Liver (tissue), 8 donors: ENCODE measurements at regions not wholly inside any gene's neighbourhood (a gene's known extent, or its start where the extent isn't known, plus 50 kb on each side); places are given as distances from the start of the nearest gene placed in this dataset.

Source experiments
- DNase-seq: peaks from one replicate; pipeline ENCODE4 v3.0.0-alpha.2; 2017; ENCODE audit warnings: low spot score
- H3K27ac ChIP-seq, 2 donors: one replicate each; pipeline ENCODE4 v1.7.0; 2013; ENCODE audit warnings: inconsistent platforms in 2 of 2, low read length in 2 of 2, control low read depth in 1 of 2, low read depth in 1 of 2, mild to moderate bottlenecking in 1 of 2
- H3K27me3 ChIP-seq, 4 donors: one replicate each; pipeline versions ENCODE4 v1.6.1 to v1.7.0; 2013; ENCODE audit warnings: low read length in 3 of 4, inconsistent platforms in 1 of 4, mild to moderate bottlenecking in 1 of 4, moderate library complexity in 1 of 4; ENCODE audit not compliant: control insufficient read depth in 4 of 4, insufficient read depth in 4 of 4
- H3K36me3 ChIP-seq, 4 donors: one replicate each; pipeline versions ENCODE4 v1.6.1 to v1.7.0; 2013; ENCODE audit warnings: low read length in 3 of 4, mild to moderate bottlenecking in 3 of 4, low read depth in 1 of 4, moderate library complexity in 1 of 4; ENCODE audit not compliant: control insufficient read depth in 4 of 4, insufficient read depth in 3 of 4
- H3K4me1 ChIP-seq, 4 donors: one replicate each; pipeline versions ENCODE4 v1.6.1 to v1.7.0; 2013; ENCODE audit warnings: low read length in 3 of 4, mild to moderate bottlenecking in 3 of 4, moderate library complexity in 1 of 4; ENCODE audit not compliant: control insufficient read depth in 4 of 4, insufficient read depth in 4 of 4
- H3K4me3 ChIP-seq, 3 donors: one replicate each; pipeline versions ENCODE4 v1.6.1 to v1.7.0; 2013; ENCODE audit warnings: low read length in 3 of 3, control low read depth in 1 of 3, low read depth in 1 of 3, mild to moderate bottlenecking in 1 of 3
- H3K9ac ChIP-seq, 2 donors: one replicate each; pipeline ENCODE4 v1.7.0; 2013; ENCODE audit warnings: low read length in 2 of 2, mild to moderate bottlenecking in 2 of 2, moderate library complexity in 2 of 2, control low read depth in 1 of 2, low read depth in 1 of 2
- H3K9me3 ChIP-seq, 4 donors: one replicate each; pipeline versions ENCODE4 v1.6.1 to v1.7.0; 2013; ENCODE audit warnings: low read length in 3 of 4; ENCODE audit not compliant: control insufficient read depth in 4 of 4
- ATF3 ChIP-seq: IDR thresholded peaks from 2 replicates; pipeline ENCODE4 v1.6.1; 2016; ENCODE audit warnings: antibody characterized with exemption
- CTCF ChIP-seq: fragments of 150-350 bp; IDR thresholded peaks from 2 replicates; pipeline ENCODE4 v1.5.1; 2017; ENCODE audit warnings: improper control_type of control experiment, low read depth, low read length; ENCODE audit not compliant: missing input control
- EGR1 ChIP-seq, 2 donors: IDR thresholded peaks; 2 replicates each; pipeline ENCODE4 v1.6.1; 2016 to 2018; ENCODE audit warnings: antibody characterized with exemption in 2 of 2, low read depth in 2 of 2
- FOXA1 ChIP-seq: IDR thresholded peaks from 2 replicates; pipeline ENCODE4 v1.6.1; 2016; ENCODE audit warnings: antibody characterized with exemption
- FOXA2 ChIP-seq: IDR thresholded peaks from 2 replicates; pipeline ENCODE4 v1.6.1; 2016; ENCODE audit warnings: antibody characterized with exemption
- GABPA ChIP-seq, 2 donors: IDR thresholded peaks in 1 of 2; conservative IDR thresholded peaks in 1 of 2; 2 replicates each; pipeline ENCODE4 v1.6.1; 2016; ENCODE audit warnings: antibody characterized with exemption in 2 of 2, mild to moderate bottlenecking in 1 of 2, moderate library complexity in 1 of 2
- HNF4A ChIP-seq, 2 donors: conservative IDR thresholded peaks; 2 replicates each; pipeline ENCODE4 v1.6.1; 2016; ENCODE audit warnings: antibody characterized with exemption in 2 of 2, mild to moderate bottlenecking in 2 of 2
- HNF4G ChIP-seq: IDR thresholded peaks from 2 replicates; pipeline ENCODE4 v1.6.1; 2016; ENCODE audit warnings: antibody characterized with exemption
- JUND ChIP-seq, 2 donors: IDR thresholded peaks; 2 replicates each; pipeline ENCODE4 v1.6.1; 2016; ENCODE audit warnings: antibody characterized with exemption in 2 of 2
- NR2F2 ChIP-seq: IDR thresholded peaks from 2 replicates; pipeline ENCODE4 v1.6.1; 2016; ENCODE audit warnings: antibody characterized with exemption
- RAD21 ChIP-seq, 2 donors: IDR thresholded peaks; 2 replicates each; pipeline ENCODE4 v1.6.1; 2016; ENCODE audit warnings: antibody characterized with exemption in 2 of 2, mild to moderate bottlenecking in 2 of 2
- REST ChIP-seq: IDR thresholded peaks from 2 replicates; pipeline ENCODE4 v1.6.1; 2016; ENCODE audit warnings: antibody characterized with exemption, mild to moderate bottlenecking
- RXRA ChIP-seq, 2 donors: IDR thresholded peaks; 2 replicates each; pipeline ENCODE4 v1.6.1; 2017 to 2018; ENCODE audit warnings: antibody characterized with exemption in 2 of 2, mild to moderate bottlenecking in 1 of 2
- SP1 ChIP-seq: IDR thresholded peaks from 2 replicates; pipeline ENCODE4 v1.6.1; 2018; ENCODE audit warnings: antibody characterized with exemption, mild to moderate bottlenecking
- TAF1 ChIP-seq: conservative IDR thresholded peaks from 2 replicates; pipeline ENCODE4 v1.6.1; 2016; ENCODE audit warnings: antibody characterized with exemption, mild to moderate bottlenecking
- YY1 ChIP-seq: IDR thresholded peaks from 2 replicates; pipeline ENCODE4 v1.6.1; 2016; ENCODE audit warnings: antibody characterized with exemption, mild to moderate bottlenecking
- WGBS: extraction: QIAGEN DNeasy Blood & Tissue Kit; methylation state at CpG from one replicate; pipeline ENCODE4 v1.1.7; 2013; 5-methylcytosine and 5-hydroxymethylcytosine counted together
- TF ChIP-seq, protein P1 (sequence below): IDR thresholded peaks from 2 replicates; pipeline ENCODE4 v1.6.1; 2016; ENCODE audit warnings: antibody characterized with exemption
- TF ChIP-seq, protein P2 (sequence below): IDR thresholded peaks from 2 replicates; pipeline ENCODE4 v1.6.1; 2016; ENCODE audit warnings: antibody characterized with exemption
- donor health status: healthy.
- donor health status: healthy.
- donor health status: healthy.
- donor health status: healthy.
- donor health status: healthy.

GRCh38 chr1:114338191-114338890, 172.7 kb downstream of the TRIM33 start:
- TF ChIP-seq REST, result no peak
- TF ChIP-seq SP1, result no peak
- TF ChIP-seq EGR1 (IDR thresholded peaks at IDR 0.05; ENCODE audit: low read depth in 2 of 2), result no peak
- no peak for TF ChIP-seq HNF4G
- TF ChIP-seq, protein P1, sequence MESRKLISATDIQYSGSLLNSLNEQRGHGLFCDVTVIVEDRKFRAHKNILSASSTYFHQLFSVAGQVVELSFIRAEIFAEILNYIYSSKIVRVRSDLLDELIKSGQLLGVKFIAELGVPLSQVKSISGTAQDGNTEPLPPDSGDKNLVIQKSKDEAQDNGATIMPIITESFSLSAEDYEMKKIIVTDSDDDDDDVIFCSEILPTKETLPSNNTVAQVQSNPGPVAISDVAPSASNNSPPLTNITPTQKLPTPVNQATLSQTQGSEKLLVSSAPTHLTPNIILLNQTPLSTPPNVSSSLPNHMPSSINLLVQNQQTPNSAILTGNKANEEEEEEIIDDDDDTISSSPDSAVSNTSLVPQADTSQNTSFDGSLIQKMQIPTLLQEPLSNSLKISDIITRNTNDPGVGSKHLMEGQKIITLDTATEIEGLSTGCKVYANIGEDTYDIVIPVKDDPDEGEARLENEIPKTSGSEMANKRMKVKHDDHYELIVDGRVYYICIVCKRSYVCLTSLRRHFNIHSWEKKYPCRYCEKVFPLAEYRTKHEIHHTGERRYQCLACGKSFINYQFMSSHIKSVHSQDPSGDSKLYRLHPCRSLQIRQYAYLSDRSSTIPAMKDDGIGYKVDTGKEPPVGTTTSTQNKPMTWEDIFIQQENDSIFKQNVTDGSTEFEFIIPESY, result no peak
- no peak for TF ChIP-seq YY1
- no peak for TF ChIP-seq FOXA1
- no peak for TF ChIP-seq GABPA (IDR thresholded peaks at IDR 0.05 in 1 of 2, conservative IDR thresholded peaks at IDR 0.05 in 1 of 2)
- TF ChIP-seq, protein P2, sequence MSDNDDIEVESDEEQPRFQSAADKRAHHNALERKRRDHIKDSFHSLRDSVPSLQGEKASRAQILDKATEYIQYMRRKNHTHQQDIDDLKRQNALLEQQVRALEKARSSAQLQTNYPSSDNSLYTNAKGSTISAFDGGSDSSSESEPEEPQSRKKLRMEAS, result no peak
- no peak for TF ChIP-seq RAD21 (IDR thresholded peaks at IDR 0.05)
- TF ChIP-seq ATF3, result no peak
- TF ChIP-seq JUND (IDR thresholded peaks at IDR 0.05), result no peak
- no peak for TF ChIP-seq FOXA2
- no peak for TF ChIP-seq TAF1
- TF ChIP-seq RXRA (IDR thresholded peaks at IDR 0.05), result no peak
- TF ChIP-seq HNF4A (conservative IDR thresholded peaks at IDR 0.05), result no peak
- no peak for TF ChIP-seq NR2F2
- no peak for TF ChIP-seq CTCF
- no peak for DNase-seq
- WGBS, result 71% methylated on average over 11 of the region's 11 CpGs
- H3K27ac ChIP-seq, result no peak overlapping the region
- no peak overlapping the region for H3K4me3 ChIP-seq
- H3K9ac ChIP-seq, result no peak overlapping the region
- no peaks in the 10 kb centered on the region for H3K4me1 ChIP-seq
- H3K27me3 ChIP-seq, result peaks cover 0 to 2% (median 0%) of the 10 kb centered on the region in 4 donors
- H3K36me3 ChIP-seq, result no peaks in the 10 kb centered on the region
- H3K9me3 ChIP-seq, result no peaks in the 10 kb centered on the region
